ENCODE measurements at regions not wholly inside any gene's neighbourhood (a gene's known extent, or its start where the extent isn't known, plus 50 kb on each side); places are given as distances from the start of the nearest gene placed in this dataset.

DNA sequence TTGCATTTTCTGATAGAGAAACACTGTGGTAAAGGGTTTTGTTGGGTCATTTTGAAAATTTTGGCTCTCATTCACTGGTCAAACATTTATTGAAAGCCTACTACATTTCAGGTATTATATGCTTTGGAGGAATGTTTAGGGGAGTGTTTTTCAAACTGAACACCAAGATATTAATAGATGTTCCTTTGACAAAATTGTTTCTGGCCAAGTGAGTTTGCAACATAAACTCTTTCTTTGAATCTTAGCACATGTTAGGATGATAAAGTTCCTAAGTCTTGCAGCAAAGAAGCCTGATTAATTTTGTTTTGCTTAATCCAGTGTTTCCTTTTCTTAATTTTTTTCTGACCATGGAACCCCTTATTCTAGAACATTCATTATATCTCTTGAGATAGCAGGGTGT is 232.5 kb upstream of the PHYHIPL start:
- no peak for TF ChIP-seq POLR2AphosphoS5 (IDR thresholded peaks at IDR 0.05; ENCODE audit: low read depth, low read length)
- TF ChIP-seq TAF1 (IDR thresholded peaks at IDR 0.05; ENCODE audit: low read depth, low read length): no peak
- TF ChIP-seq POU2F2 (IDR thresholded peaks at IDR 0.05; ENCODE audit: low read depth, low read length): no peak

Measured in GM12891 (cell line).